Pancreas (tissue), 10 donors: ENCODE measurements at regions not wholly inside any gene's neighbourhood (a gene's known extent, or its start where the extent isn't known, plus 50 kb on each side); places are given as distances from the start of the nearest gene placed in this dataset.
A peak's percentile ranks its signal among the peaks of the same experiment; 100 is the strongest.

ENCODE experiments used
- ATAC-seq, 4 donors: fragments of 200-7000 bp; cut with Tn5 transposase; one replicate each; pipeline versions ENCODE4 v1.8.0 to v1.9.1; 2020; ENCODE audit warnings: mild to moderate bottlenecking in 4 of 4, moderate library complexity in 4 of 4
- DNase-seq, 6 donors: peaks; one replicate each; pipeline ENCODE4 v3.0.0-alpha.2; 2020
- FAIRE-seq: peaks from 2 replicates; lab custom pipeline; 2012; peaks lifted over from hg19 to GRCh38; lab: Jason Lieb, UNC
- H3K27ac ChIP-seq, 4 donors: fragments of 200-600 bp; sonication (generic); 1 replicate in 3 of 4; 2 replicates in 1 of 4; pipeline versions ENCODE4 v1.5.0 to v1.8.0; 2020
- H3K27me3 ChIP-seq, 4 donors: fragments of 200-600 bp; one replicate each; pipeline ENCODE4 v1.8.0; 2021
- H3K36me3 ChIP-seq, 3 donors: fragments of 200-600 bp; sonication (generic) in 1 of 3; one replicate each; pipeline versions ENCODE4 v1.5.0 to v1.8.0; 2020 to 2021
- H3K4me1 ChIP-seq, 3 donors: fragments of 200-600 bp; one replicate each; pipeline ENCODE4 v1.8.0; 2021
- H3K4me3 ChIP-seq, 4 donors: fragments of 200-600 bp; sonication (generic) in 2 of 4; one replicate each; pipeline versions ENCODE4 v1.5.0 to v1.8.0; 2020 to 2021
- H3K9me3 ChIP-seq, 4 donors: fragments of 200-600 bp; one replicate each; pipeline ENCODE4 v1.8.0; 2021
- CTCF ChIP-seq, 4 donors: fragments of 200-600 bp; sonication (generic) in 3 of 4; IDR thresholded peaks; one replicate each; pipeline versions ENCODE4 v1.5.0 to v1.8.0; 2021; ENCODE audit warnings: antibody characterized with exemption in 4 of 4
- WGBS, 2 donors: extraction: QIAGEN DNeasy Blood & Tissue Kit; methylation state at CpG; one replicate each; pipeline ENCODE4 v1.1.7; 2013; 5-methylcytosine and 5-hydroxymethylcytosine counted together
- intact Hi-C, 3 donors: fragments of 100-400 bp; cut with DNase I; formaldehyde crosslinking; loops; one replicate each; pipeline versions ENCODE4 v1.11.1 to v1.14.2; 2022
- donor health status: healthy with polysubstance abuse.
- donor health status: DM: no; HTN: no; CAD: no; lungs with moderate emphysema.
- donor health status: DM: no; HTN: no; CAD: no.
- donor health status: control.
- donor health status: control.
- donor health status: Bipolar disorder and iron deficiency.
- donor health status: DM: yes; HTN: yes; CAD: no.
- donor health status: DM: no; HTN: no; CAD: no.
- donor health status: DM: no; HTN: no; CAD: no.
- donor health status: DM: yes; HTN: yes; CAD: no.

GRCh38 chr9:30579810-30580209, 1804.6 kb upstream of the ACO1 start:
- H3K27ac ChIP-seq, result no peak overlapping the region
- H3K9me3 ChIP-seq, result no peaks in the 10 kb centered on the region
- no peak overlapping the region for H3K4me3 ChIP-seq
- 56 to 60% methylated on average over 1 of the region's 1 CpG for WGBS, 2 donors
- intact Hi-C loops, result no loop called here
- H3K36me3 ChIP-seq, result no peaks in the 10 kb centered on the region
- H3K4me1 ChIP-seq, result no peaks in the 10 kb centered on the region
- H3K27me3 ChIP-seq, result no peaks in the 10 kb centered on the region
- no peak for TF ChIP-seq CTCF (IDR thresholded peaks at IDR 0.05)
- ATAC-seq (no peak), DNase-seq (no peak), FAIRE-seq (no peak)

- 41 to 65% methylated on average over 2 of the region's 2 CpGs for WGBS, 2 donors
These were observed 1802.2 kb upstream of the ACO1 start for GRCh38 chr9:30582240-30582639.

GRCh38 chr9:30584559-30584958, 1799.9 kb upstream of the ACO1 start:
- Histone ChIP-seq H3K36me3 (no peaks in the 10 kb centered on the region), H3K27me3 (no peaks in the 10 kb centered on the region), H3K4me1 (no peaks in the 10 kb centered on the region), H3K4me3 (no peak overlapping the region), H3K27ac (no peak overlapping the region), H3K9me3 (no peaks in the 10 kb centered on the region)
- TF ChIP-seq CTCF (IDR thresholded peaks at IDR 0.05), result no peak
- no peak for FAIRE-seq
- intact Hi-C loops, result no loop called here
- no peak for DNase-seq
- ATAC-seq, result no peak
- 28 to 52% methylated on average over 2 of the region's 2 CpGs for WGBS, 2 donors

More at GRCh38 chr9:30582240-30582639, 1802.2 kb upstream of the ACO1 start:
- Histone ChIP-seq H3K36me3 (no peaks in the 10 kb centered on the region), H3K4me3 (no peak overlapping the region), H3K4me1 (no peaks in the 10 kb centered on the region), H3K27ac (no peak overlapping the region), H3K9me3 (no peaks in the 10 kb centered on the region), H3K27me3 (no peaks in the 10 kb centered on the region)
- TF ChIP-seq CTCF (IDR thresholded peaks at IDR 0.05), result no peak
- FAIRE-seq (no peak), DNase-seq (peak in 1 of 6 donors; percentile 8), ATAC-seq (no peak)
- intact Hi-C loops, result no loop called here

DNA sequence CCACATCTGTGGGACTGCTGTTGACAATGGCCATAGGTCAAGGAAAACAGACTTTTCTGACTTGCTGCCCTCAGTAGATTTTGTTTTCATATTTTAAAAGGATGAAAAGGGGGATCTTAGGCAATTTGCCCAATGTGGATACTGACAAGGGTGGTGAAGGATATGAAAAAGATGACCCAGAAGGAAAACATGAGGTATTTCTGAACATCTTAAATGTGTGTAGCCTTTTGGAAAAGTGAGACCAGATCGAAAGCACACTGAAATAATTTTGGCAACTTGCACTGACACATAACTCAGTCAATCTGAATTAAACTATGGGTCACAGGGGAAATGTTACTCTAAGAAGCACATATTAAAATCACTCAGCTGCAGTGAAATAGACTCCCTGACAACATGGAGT, 1793.0 kb upstream of the ACO1 start:
- intact Hi-C loops, result no loop called here
- no peak for FAIRE-seq
- no peak for TF ChIP-seq CTCF (IDR thresholded peaks at IDR 0.05)

GRCh38 chr9:30597608-30598007, 1786.8 kb upstream of the ACO1 start:
- WGBS, 2 donors, result 77 to 82% methylated on average over 2 of the region's 2 CpGs

More for the DNA sequence above, 1793.0 kb upstream of the ACO1 start:
- DNase-seq (no peak), ATAC-seq (no peak)
- Histone ChIP-seq H3K36me3 (no peaks in the 10 kb centered on the region), H3K9me3 (no peaks in the 10 kb centered on the region), H3K4me1 (no peaks in the 10 kb centered on the region), H3K27ac (no peak overlapping the region), H3K4me3 (no peak overlapping the region), H3K27me3 (no peaks in the 10 kb centered on the region)
- WGBS, 2 donors, result 44 to 57% methylated on average over 1 of the region's 1 CpG

More at GRCh38 chr9:30597608-30598007, 1786.8 kb upstream of the ACO1 start:
- Histone ChIP-seq H3K4me3 (no peak overlapping the region), H3K36me3 (no peaks in the 10 kb centered on the region), H3K9me3 (no peaks in the 10 kb centered on the region), H3K27me3 (no peaks in the 10 kb centered on the region), H3K4me1 (no peaks in the 10 kb centered on the region), H3K27ac (no peak overlapping the region)
- intact Hi-C loops, result no loop called here
- no peak for TF ChIP-seq CTCF (IDR thresholded peaks at IDR 0.05)
- FAIRE-seq (no peak), DNase-seq (no peak), ATAC-seq (no peak)
